Endometrium (tissue), 2 donors: ENCODE measurements at regions not wholly inside any gene's neighbourhood (a gene's known extent, or its start where the extent isn't known, plus 50 kb on each side); places are given as distances from the start of the nearest gene placed in this dataset.
A peak's percentile ranks its signal among the peaks of the same experiment; 100 is the strongest.

Source experiments
- FAIRE-seq: peaks from 2 replicates; lab custom pipeline; 2012; peaks lifted over from hg19 to GRCh38; lab: Jason Lieb, UNC
- donor health status: control.
- donor health status: control.

DNA sequence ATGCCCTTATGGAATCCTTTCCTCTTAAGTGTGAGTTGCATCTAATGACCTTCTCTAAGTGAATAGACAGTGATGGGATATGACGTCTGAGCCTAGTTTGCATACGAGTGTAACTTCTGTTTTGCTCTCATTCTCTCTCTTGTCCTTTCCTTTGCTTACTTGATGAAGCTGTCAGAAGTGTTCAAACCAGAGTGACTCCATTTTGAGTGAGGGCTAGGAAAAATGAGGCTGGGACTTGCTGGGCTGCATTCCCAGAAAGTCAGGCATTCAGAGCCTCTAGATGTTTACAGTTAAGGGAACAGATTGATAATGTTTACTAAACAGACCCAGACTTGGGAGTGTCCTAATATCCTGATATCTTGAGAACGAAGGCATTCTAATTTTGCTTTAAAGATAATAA, 311.2 kb upstream of the SOX4 start:
- peak; percentile 54 for FAIRE-seq

DNA sequence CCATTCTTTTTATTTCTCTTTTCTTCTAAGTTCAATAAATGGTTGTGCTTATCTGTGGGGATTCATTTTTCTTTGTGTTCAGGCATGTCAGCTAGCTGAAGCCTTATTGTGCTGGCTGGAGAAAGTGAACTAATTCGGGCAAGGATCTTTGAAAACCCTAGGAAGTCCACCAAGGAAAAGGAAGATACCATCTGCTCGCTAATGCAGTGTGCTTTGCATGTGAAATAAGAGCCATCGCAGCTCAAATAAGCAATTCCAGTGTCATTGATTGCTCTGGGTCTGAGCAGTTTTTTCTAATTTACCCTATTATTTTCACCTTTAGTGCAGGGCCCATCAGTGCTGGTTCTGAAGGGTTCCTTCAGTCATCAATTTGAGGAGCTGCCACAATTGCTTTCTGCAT, 309.4 kb upstream of the SOX4 start:
- no peak for FAIRE-seq

DNA sequence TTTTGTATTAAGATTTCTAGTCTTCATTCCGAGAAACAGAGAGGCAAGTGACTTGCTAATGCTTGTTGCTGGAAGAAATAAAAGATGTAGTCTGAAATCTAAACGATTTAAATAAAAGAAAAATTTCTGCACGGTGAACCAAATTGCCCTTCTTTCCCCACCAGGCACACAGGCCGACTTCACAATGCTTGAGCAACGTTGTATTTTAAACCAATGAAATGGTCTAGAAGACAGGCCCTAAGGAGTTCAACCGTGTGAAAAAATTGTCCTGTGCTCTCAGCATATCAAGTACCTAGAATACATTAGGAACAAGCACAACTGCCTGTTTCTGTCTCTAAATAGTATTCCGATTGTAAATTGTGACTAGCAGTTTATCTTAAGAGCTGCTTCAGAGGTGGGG, 308.8 kb upstream of the SOX4 start:
- no peak for FAIRE-seq

DNA sequence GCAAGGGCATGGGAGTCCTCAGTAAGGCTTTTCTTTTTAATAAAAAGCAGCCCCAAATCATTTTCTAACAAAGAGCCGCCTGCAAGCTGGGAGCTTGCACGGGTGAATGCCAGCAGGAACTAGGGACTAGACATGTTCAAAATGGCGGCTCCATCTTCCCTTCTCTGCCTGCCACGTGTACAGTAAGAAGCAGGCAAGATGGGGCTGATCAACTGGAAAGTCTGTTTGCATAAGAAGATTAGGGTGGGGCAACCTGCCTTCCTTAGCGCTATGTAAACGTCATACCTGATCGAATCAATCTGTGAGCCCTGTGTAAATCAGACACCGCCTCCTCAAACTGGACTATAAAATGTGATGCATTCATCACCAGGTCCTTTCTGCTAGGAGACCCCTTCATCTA, 299.4 kb upstream of the SOX4 start:
- FAIRE-seq: no peak

DNA sequence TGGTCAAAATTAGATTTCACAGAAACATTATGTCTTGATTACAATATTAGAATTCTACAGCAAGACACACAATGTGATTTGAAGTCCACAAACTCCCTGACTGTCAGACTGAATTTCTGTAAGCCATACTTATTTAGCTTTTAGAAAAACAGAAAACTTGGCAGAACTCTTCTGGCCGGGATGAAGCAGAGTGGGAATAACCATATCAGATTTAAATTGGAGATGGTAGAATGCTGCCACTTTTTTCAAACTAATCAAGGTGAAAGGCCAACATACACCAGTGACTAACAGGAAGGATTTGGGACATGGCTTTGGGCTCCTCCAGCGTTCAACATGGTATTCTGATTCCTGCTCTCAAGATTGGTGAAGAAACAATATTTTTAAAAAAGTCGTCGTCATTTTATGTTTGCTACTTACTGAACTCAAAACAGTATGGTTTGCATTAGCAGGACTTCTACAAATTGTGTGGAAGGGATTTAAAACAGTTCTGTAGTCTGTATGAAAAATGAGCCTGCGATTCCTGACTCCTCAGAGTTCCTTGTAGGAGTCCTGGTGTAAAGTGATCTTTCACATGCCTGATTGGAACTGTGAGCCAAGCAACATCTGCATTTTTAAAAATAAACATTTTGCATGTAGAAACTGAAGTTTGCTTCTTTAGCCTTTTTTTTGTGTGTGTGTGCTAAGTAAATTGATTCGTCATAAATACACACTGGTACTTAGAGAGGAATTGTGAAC, 297.9 kb upstream of the SOX4 start:
- peak; percentile 90 for FAIRE-seq

DNA sequence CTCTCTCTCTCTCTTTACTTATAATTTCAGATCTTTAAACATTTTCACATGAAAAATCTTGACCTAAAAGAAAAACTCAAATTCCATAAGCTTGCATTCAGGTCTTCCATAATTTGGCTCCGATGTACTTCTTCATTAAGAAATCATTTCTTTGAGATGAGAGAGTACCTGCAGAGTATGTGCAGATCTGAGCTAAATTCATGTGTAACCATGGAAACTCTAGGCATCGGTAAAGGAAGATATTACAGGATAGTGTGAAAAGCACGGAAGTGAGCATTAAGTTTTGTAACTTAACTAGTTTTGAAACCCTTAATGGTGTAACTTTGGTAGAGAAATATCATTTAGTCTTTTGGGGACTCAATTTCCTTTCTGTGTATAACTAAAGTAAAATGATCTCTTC, 295.9 kb upstream of the SOX4 start:
- no peak for FAIRE-seq

DNA sequence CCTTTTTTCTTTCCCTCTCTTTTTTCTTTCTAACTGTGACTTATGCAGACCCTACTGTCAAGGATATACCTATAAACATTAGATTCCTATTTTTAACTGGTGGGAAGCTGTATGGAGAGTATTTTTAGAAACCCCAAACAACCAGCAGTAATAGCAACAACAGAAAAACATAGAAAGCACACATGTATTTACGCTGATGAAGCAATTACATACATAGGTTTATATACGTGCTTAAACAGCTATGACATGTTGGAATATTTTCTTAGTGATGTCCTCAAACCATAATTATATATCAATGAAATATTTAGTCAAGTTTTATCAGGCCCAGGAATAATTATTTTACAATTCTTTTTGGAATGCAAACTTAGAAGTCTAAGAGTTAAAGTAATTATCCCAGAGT, 294.3 kb upstream of the SOX4 start:
- no peak for FAIRE-seq

DNA sequence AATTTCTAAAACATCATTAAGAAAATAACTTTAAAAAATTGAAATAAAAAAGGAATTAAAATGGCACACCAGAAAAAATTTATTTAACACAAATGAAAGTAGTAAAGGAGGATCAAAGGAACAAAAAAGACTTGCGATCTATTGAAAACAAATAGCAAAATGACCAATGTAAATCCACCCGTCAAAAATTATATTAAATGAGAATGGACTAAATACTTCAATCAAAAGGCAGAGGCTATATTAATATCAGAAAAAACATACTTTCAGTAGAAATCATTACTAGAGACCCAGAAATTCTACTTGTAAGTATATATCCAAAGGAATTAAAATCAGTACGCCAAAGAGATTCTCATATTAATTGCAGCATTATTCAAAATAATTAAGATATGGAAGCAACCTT, 293.1 kb upstream of the SOX4 start:
- FAIRE-seq: no peak

DNA sequence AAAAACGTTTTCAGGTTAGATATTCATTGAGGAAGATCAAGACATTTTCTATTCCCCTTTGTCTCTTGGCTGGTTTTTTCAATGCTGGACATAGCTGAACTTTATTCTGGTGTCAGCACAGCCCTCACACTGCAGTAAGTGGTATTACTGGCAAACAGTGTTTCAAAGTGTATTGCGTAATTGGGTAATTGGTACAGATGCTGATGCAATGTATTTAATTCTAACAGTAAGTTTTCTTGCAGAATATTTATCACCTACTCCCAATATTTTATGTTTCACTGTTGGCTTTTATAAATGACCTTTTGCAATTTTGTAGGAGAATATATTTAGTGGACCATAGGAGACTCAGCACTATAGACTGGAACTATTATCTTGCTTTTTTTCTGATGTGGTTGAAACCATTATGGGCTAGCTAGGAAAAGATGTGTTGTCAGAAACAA, 287.6 kb upstream of the SOX4 start:
- FAIRE-seq: no peak

DNA sequence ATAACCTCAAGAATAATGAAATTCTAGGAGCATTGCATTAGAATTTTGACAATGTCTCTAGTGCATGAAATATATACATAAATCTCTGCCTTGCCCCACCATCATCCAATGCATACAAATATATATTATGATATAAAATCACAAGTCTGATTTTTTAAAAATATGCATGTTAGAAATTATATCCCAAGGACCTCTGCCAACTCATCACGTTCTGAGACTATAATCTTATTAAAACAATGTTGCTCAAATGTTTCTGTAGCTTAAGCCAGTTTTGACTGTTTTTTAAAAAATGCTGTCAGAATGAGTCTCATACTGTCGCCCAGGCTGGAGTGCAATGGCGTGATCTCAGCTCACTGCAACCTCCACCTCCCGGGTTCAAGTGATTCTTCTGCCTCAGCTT, 287.0 kb upstream of the SOX4 start:
- no peak for FAIRE-seq

DNA sequence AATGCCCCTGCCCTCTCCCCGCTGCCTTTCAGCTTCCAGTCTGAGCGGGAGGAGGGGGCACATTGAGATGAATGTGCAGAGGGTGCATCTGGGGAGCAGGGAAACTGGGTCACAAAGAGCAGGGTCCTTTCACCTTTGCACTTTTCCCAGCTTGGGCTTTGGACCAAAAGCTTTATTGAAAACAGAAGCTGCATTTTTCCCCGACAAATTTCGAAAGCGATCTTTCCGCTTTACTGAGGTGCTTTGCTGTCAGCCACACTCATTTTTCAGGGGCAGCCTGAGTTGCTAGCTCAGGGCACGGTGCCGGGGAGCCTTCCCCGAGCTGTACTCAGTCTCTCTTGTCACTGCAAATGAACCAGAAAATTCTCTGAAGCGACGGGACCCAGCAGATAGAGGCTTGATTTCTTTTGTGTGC, 283.7 kb upstream of the SOX4 start:
- no peak for FAIRE-seq

DNA sequence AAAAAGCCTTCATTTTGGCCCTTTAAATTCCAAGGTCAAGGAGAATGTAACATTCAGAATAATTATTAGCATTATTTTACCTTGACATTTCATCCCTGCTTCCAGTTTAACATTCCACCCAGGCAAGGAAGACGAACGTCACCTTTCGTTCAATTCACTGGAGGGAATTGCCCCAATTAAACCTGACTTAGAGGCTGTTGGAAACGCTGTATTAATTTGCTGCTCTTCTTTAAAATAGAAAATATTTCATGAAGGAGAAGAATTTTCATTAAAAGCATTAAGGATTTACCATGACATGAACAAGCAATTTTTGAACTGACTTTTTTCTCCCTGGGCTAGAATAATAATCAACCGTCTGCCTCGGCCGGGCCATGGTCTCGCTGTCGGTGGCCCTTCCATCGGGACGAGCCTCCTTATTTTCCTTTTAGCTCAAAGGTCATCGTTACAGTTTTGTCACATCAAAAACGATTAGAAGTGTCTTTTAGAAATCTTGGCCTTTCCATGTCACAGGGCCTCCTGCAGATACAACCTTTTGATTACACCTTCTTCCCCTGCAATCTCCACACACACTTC, 282.9 kb upstream of the SOX4 start:
- FAIRE-seq: no peak

DNA sequence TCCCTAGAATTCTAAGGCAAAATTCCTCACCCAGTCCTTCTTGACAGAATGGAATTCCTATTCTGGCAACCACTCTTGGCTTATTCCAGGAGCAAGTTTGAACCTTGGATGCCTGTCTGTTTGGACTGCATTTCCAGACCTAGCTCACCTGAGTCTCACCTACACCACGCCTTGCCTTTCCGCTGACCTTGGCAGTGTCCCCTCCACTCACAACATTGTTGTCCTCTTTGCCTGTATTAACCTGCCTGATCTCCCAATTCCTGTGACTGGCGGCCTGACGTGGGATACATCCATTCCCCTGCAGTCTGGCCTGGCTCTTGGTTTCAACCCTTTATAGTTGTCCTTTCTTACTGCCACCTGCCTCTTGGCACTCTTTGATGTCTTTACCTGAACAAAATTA, 281.4 kb upstream of the SOX4 start:
- FAIRE-seq: no peak

DNA sequence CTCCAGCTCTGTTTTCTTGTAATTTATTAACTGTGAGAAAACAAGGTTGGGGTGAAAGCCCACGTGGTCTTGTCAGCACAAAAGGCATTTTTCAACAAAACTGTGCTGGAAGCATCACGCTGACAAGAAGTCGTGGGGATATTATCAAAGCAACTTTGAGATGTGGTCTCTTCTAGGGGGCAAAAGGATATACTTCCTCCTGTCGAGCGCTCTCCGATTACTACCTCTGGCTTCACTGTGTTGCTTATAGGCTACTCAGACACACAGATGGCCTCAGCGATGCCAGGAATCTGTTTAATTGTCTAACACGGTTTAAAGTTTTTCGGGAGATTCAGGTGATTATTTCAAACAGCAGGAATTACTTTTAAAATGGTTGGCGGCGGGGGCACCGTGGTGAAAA, 275.9 kb upstream of the SOX4 start:
- no peak for FAIRE-seq

DNA sequence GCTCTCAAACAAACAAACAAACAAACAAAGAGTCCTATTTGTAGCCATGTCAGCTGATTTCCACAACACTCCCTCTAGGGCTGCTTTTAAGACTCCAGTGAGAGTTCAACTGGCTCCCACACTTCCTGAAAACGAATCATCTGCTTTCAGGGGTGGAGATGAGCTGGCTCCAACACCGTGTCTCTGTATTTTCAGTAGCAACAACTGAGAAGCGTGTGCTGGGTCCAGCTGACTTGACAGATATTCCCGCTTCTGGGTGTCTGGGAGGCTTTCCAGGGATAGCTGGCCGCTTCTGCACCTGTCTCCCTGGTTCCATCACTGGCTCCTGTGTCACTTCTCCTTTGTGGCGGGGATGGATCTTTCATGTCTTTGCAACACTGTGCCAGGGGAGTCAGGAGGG, 272.5 kb upstream of the SOX4 start:
- no peak for FAIRE-seq

DNA sequence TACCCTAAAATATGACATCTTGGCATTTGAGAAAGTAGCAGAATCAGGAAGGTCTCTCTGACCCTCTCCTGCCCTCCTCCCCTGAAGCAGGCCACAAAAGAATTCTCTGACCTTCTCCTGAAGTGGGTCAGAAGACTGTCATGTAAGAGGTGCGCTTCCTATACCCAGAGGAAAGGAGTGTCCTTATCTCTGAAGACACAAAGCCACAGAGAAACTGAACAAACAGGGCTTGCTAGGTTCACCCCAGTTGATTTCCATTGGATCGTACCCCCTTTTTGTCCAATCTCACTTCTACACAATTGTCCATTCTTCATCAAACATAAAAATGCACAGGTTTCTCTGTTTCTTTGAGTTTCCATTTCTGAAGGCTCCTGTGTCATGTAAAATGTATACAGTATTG, 272.0 kb upstream of the SOX4 start:
- no peak for FAIRE-seq

DNA sequence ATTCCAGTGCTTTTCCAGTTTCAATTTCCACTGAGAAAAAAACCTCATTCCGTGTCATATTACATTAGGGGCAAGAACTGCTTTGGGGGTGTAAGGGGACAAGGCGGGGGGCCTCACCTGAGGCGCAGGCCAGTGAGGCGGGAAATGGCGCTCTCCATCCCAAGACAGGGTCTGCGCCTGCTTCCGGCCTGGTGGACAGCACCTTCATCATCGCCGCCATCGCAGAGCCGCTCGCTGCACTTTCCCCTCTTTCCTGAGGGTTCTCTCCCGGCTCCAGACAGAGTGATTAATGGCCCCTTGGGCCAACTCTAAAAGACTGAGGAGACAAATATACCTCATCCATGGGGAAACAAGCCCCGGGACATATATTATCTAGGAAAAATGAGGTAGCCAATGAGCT, 270.0 kb upstream of the SOX4 start:
- FAIRE-seq: no peak

DNA sequence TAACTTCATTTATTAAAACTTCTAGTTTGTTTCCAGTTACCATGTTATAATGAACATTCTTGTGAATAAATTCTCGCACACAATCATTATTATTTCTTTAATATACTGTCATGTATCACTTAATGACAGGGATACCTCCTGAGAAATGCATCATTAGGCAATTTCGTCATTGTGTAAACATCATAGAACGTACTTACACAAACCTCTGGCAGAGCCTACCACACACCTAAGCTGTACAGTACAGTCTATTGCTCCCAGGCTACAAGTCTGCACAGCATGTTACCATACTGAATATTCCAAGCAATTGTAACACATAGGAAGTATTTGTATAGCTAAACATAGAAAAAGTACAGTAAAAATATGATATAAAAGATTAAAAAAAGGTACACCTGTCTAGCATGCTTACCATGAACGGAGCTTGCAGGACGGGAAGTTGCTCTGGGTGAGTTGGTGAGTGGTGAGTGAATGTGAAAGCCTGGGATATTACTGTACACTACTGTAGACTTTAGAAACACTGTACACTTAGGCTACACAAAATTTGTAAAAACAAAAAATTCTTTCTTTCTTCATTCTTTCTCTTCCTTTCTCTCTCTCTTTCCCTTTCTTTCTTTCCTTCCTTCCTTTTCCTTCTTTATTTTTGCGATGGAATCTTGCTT, 268.2 kb upstream of the SOX4 start:
- FAIRE-seq: no peak

DNA sequence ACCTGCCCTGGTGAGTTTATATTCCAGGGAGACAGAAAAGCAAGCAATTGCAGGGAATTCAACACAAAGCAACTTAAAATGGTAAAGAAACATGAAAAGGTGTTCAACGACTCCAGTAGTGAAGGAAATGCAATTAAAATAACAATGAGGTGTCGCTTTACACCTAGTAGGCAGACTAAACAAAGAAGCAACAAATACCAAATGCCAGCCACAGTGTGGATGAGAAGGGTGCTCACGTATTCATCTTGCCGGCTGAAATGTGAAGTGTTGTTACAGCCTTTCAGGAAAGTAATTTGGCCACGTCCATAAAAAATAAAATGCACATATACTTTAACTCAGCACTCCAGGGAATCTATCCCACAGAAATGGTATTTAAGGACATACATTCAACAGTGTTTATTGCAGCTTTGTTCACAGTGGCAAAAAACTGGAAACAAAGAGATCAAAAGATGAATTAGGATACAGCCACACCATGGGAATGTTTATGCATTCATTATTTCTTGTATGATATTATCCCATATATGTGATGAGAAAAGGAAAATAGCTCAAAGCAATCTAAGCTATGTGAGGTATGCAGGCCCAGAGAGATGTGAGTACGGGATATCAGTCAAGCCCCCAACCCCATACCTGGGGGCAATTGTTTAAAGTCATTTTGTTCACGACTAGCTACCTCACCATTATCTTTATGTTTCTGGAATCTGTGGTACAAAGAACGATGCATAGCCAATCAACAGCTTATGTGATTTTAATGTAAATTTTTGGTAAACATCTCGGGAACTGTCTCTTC, 266.0 kb upstream of the SOX4 start:
- no peak for FAIRE-seq

DNA sequence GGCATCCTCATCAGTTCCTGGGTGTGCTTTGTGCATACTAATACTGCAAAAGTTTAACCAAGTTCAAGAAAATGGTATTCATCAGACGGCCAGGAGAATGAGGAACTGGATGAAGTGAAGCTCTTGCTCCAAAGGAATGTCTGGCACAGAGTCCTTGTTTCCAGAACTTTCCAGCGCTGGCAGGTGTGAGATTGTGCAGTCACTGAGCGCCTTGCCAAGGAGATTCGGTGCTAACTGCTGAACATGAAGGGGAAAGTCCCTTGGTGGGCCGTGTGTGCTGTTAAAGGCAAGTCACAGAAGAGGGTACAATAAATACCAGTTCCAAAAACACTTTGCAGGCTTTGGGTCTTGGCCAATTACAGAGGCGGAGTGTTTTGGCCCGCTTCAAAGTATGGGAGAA, 262.3 kb upstream of the SOX4 start:
- FAIRE-seq: no peak

DNA sequence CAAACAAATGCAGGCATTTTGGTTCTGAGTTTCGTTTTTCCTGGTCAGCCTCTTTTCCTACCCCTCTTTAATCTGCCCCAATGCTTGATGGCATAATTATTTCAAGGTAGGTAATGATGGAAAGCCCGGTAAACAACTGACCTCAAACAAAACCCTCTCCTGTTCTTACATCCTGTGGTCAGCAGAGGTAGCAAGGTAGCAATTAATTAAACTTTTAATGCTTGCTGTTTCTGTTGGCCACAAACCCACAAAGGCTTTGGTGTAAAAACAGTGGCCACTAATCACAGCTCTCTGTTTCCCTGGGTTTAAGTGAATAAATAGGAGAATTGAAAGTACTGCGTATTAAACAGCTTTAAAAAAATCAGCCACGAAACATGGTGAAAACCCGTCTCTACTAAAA, 261.5 kb upstream of the SOX4 start:
- no peak for FAIRE-seq

DNA sequence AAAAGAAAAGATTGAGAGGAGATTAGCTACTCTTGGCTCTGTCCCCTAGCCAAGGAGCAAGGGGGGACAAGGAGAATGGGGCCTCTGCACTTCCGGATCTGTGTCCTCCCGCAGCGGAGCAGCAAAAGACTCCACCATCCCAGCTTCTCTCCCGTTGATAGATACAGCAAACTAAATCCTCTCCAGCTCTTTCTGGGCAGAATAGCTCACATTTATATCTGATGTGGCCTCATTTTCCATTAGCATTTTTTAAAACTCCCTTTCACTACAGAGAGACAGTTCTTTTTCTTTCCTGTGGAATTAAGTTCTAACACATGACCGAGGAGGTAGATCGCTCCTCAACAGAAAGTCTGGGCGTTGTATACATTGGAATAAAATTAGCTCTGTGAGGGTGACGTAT, 260.9 kb upstream of the SOX4 start:
- FAIRE-seq: no peak

DNA sequence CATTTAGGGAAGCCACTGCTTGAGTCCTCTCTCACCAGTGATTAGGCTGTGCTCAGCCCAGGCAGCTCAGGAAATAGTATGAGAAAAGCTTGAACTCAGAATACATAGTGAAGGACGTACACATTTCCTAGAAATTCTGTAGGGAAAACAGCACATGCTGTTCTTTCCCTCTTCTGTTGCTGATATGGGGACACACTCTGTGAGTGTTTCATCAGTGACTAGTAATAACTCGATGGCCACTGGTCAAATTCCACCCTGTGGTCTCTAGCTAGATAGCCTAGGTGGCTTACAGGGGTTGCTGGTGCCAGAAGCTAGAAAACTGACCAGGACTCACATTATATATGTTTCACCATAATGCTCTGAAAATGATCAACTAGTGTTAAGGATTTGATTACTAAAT, 259.8 kb upstream of the SOX4 start:
- no peak for FAIRE-seq
